Testis (tissue), 2 donors: ENCODE measurements at regions not wholly inside any gene's neighbourhood (a gene's known extent, or its start where the extent isn't known, plus 50 kb on each side); places are given as distances from the start of the nearest gene placed in this dataset.

Source experiments
- DNase-seq: peaks from one replicate; pipeline ENCODE4 v3.0.0-alpha.2; 2019
- H3K27ac ChIP-seq, 2 donors: fragments of 200-600 bp; sonication (generic); one replicate each; pipeline ENCODE4 v1.5.1; 2019
- H3K27me3 ChIP-seq: fragments of 200-600 bp; sonication (generic); one replicate; pipeline ENCODE4 v1.5.1; 2019
- H3K36me3 ChIP-seq: fragments of 200-600 bp; sonication (generic); one replicate; pipeline ENCODE4 v1.5.1; 2017; ENCODE audit warnings: low read depth; ENCODE audit errors: missing control alignments
- H3K4me1 ChIP-seq: fragments of 200-600 bp; sonication (generic); one replicate; pipeline ENCODE4 v1.5.1; 2019
- H3K4me3 ChIP-seq, 2 donors: fragments of 200-600 bp; sonication (generic); one replicate each; pipeline ENCODE4 v1.5.1; 2017 to 2019
- H3K9me3 ChIP-seq: fragments of 200-600 bp; sonication (generic); one replicate; pipeline ENCODE4 v1.5.1; 2017
- CTCF ChIP-seq, 3 experiments: fragments of 450-650 bp in 2 of 3; fragments of 200-600 bp in 1 of 3; sonication (generic) in 1 of 3; IDR thresholded peaks; one replicate each; pipeline ENCODE4 v1.5.1; 2016 to 2019; ENCODE audit warnings: antibody characterized with exemption in 3 of 3, mild to moderate bottlenecking in 2 of 3, moderate library complexity in 1 of 3
- POLR2A ChIP-seq: fragments of 450-650 bp; IDR thresholded peaks from one replicate; pipeline ENCODE4 v1.6.1; 2017; ENCODE audit warnings: antibody characterized with exemption, mild to moderate bottlenecking, moderate library complexity
- WGBS, 2 donors: methylation state at CpG; one replicate each; pipeline ENCODE4 v1.1.5; 2018; 5-methylcytosine and 5-hydroxymethylcytosine counted together
- intact Hi-C: fragments of 100-400 bp; cut with DNase I; formaldehyde crosslinking; loops from one replicate; pipeline ENCODE4 v1.15.1; 2023; ENCODE audit warnings: low total_unique reads

- no peaks in the 10 kb centered on the region for H3K4me1 ChIP-seq
- no peak overlapping the region for H3K4me3 ChIP-seq
- intact Hi-C loops = no loop called here
These were observed 146.7 kb downstream of the RPIA start for GRCh38 chr2:88838165-88838635.

GRCh38 chr2:88841224-88841929 lies 149.9 kb downstream of the RPIA start:
- Histone ChIP-seq H3K27ac (no peak overlapping the region), H3K27me3 (no peaks in the 10 kb centered on the region), H3K36me3 (no peaks in the 10 kb centered on the region), H3K4me1 (no peaks in the 10 kb centered on the region), H3K4me3 (no peak overlapping the region), H3K9me3 (no peaks in the 10 kb centered on the region)
- TF ChIP-seq CTCF (IDR thresholded peaks at IDR 0.05) (no peak), POLR2A (no peak)
- DNase-seq = no peak
- intact Hi-C loops = no loop called here
- 93 to 94% methylated on average over 8 of the region's 8 CpGs for WGBS, 2 donors

More at GRCh38 chr2:88838165-88838635, 146.7 kb downstream of the RPIA start:
- Histone ChIP-seq H3K27ac (no peak overlapping the region), H3K27me3 (no peaks in the 10 kb centered on the region), H3K36me3 (no peaks in the 10 kb centered on the region), H3K9me3 (no peaks in the 10 kb centered on the region)
- TF ChIP-seq CTCF (IDR thresholded peaks at IDR 0.05) = no peak
- TF ChIP-seq POLR2A = no peak
- WGBS, 2 donors = 61 to 66% methylated on average over 4 of the region's 4 CpGs
- no peak for DNase-seq

- no peak overlapping the region for H3K4me3 ChIP-seq
- TF ChIP-seq POLR2A (no peak), CTCF (IDR thresholded peaks at IDR 0.05) (no peak)
- 76 to 95% methylated on average over 1 of the region's 1 CpG for WGBS, 2 donors
- no peaks in the 10 kb centered on the region for H3K27me3 ChIP-seq
- no peaks in the 10 kb centered on the region for H3K4me1 ChIP-seq
- intact Hi-C loops = no loop called here
- no peaks in the 10 kb centered on the region for H3K9me3 ChIP-seq
- no peak for DNase-seq
- no peaks in the 10 kb centered on the region for H3K36me3 ChIP-seq
- H3K27ac ChIP-seq = no peak overlapping the region
These were observed 151.4 kb downstream of the RPIA start for GRCh38 chr2:88842656-88843460.

- WGBS, 2 donors = 76 to 78% methylated on average over 2 of the region's 2 CpGs
- intact Hi-C loops = no loop called here
- no peaks in the 10 kb centered on the region for H3K27me3 ChIP-seq
- H3K4me3 ChIP-seq = no peak overlapping the region
- no peaks in the 10 kb centered on the region for H3K9me3 ChIP-seq
- H3K4me1 ChIP-seq = no peaks in the 10 kb centered on the region
- TF ChIP-seq CTCF (IDR thresholded peaks at IDR 0.05) (no peak), POLR2A (no peak)
- H3K27ac ChIP-seq = no peak overlapping the region
- no peaks in the 10 kb centered on the region for H3K36me3 ChIP-seq
- no peak for DNase-seq
These were observed 152.2 kb downstream of the RPIA start for GRCh38 chr2:88843651-88844050.
